Sigmoid colon (tissue), 6 donors: ENCODE measurements at regions not wholly inside any gene's neighbourhood (a gene's known extent, or its start where the extent isn't known, plus 50 kb on each side); places are given as distances from the start of the nearest gene placed in this dataset.

Experiments
- DNase-seq: peaks from one replicate; pipeline ENCODE4 v3.0.0-alpha.2; 2019
- H3K27ac ChIP-seq, 4 donors: fragments of 200-600 bp; sonication (generic); one replicate each; pipeline ENCODE4 v1.5.1; 2016 to 2019; ENCODE audit warnings: mild to moderate bottlenecking in 1 of 4
- H3K27me3 ChIP-seq, 3 donors: fragments of 200-600 bp; sonication (generic); one replicate each; pipeline ENCODE4 v1.5.1; 2019; ENCODE audit warnings: mild to moderate bottlenecking in 1 of 3
- H3K36me3 ChIP-seq, 4 donors: fragments of 200-600 bp; sonication (generic); one replicate each; pipeline ENCODE4 v1.5.1; 2016 to 2019
- H3K4me1 ChIP-seq, 4 donors: fragments of 200-600 bp; sonication (generic); one replicate each; pipeline ENCODE4 v1.5.1; 2017 to 2019
- H3K4me3 ChIP-seq, 4 donors: fragments of 200-600 bp; sonication (generic); one replicate each; pipeline ENCODE4 v1.5.1; 2017 to 2019; ENCODE audit warnings: mild to moderate bottlenecking in 2 of 4, moderate library complexity in 1 of 4
- H3K9me3 ChIP-seq, 4 donors: fragments of 200-600 bp in 3 of 4; sonication (generic) in 3 of 4; one replicate each; pipeline versions ENCODE4 v1.5.1 to v1.6.1; 2013 to 2019
- CTCF ChIP-seq, 4 experiments: fragments of 450-650 bp in 3 of 4; fragments of 200-600 bp in 1 of 4; IDR thresholded peaks; one replicate each; pipeline ENCODE4 v1.5.1; 2016 to 2019; ENCODE audit warnings: antibody characterized with exemption in 4 of 4, mild to moderate bottlenecking in 3 of 4, moderate library complexity in 2 of 4
- EP300 ChIP-seq, 4 donors: sonication (generic); formaldehyde crosslinking; IDR thresholded peaks; one replicate each; pipeline ENCODE4 v1.6.1; 2017; ENCODE audit warnings: antibody characterized with exemption in 4 of 4
- POLR2A ChIP-seq, 2 donors: fragments of 450-650 bp; IDR thresholded peaks; one replicate each; pipeline ENCODE4 v1.6.1; 2016; ENCODE audit warnings: antibody characterized with exemption in 2 of 2, mild to moderate bottlenecking in 2 of 2, moderate library complexity in 2 of 2
- POLR2AphosphoS5 ChIP-seq, 4 donors: sonication (generic); formaldehyde crosslinking; IDR thresholded peaks; one replicate each; pipeline ENCODE4 v1.6.1; 2017; ENCODE audit warnings: antibody characterized with exemption in 4 of 4
- WGBS, 2 donors: extraction: QIAGEN DNeasy Blood & Tissue Kit; methylation state at CpG; one replicate each; pipeline ENCODE4 v1.1.7; 2013; 5-methylcytosine and 5-hydroxymethylcytosine counted together
- intact Hi-C: fragments of 100-400 bp; cut with DNase I; formaldehyde crosslinking; loops from one replicate; pipeline ENCODE4 v1.15.1; 2023
- donor health status: healthy with polysubstance abuse.
- donor health status: healthy.

GRCh38 chr22:35195821-35196220, 61.5 kb upstream of the HMGXB4 start:
- Histone ChIP-seq H3K4me1 (no peaks in the 10 kb centered on the region), H3K9me3 (no peaks in the 10 kb centered on the region), H3K36me3 (no peaks in the 10 kb centered on the region), H3K27me3 (peaks cover 0 to 5% (median 0%) of the 10 kb centered on the region in 3 donors), H3K27ac (no peak overlapping the region), H3K4me3 (no peak overlapping the region)
- no peak for DNase-seq
- TF ChIP-seq POLR2A (IDR thresholded peaks at IDR 0.05) (no peak), POLR2AphosphoS5 (IDR thresholded peaks at IDR 0.05) (no peak)
- 88 to 93% methylated on average over 4 of the region's 4 CpGs for WGBS, 2 donors
- intact Hi-C loops, result no loop called here

- no peak overlapping the region for H3K27ac ChIP-seq
- WGBS, 2 donors, result 72 to 81% methylated on average over 4 of the region's 4 CpGs
- peaks cover 0 to 5% (median 0%) of the 10 kb centered on the region in 3 donors for H3K27me3 ChIP-seq
- no peak for DNase-seq
- TF ChIP-seq POLR2AphosphoS5 (IDR thresholded peaks at IDR 0.05), result no peak
- TF ChIP-seq POLR2A (IDR thresholded peaks at IDR 0.05), result no peak
- no peak for TF ChIP-seq CTCF (IDR thresholded peaks at IDR 0.05)
- no peak for TF ChIP-seq EP300 (IDR thresholded peaks at IDR 0.05)
- no peaks in the 10 kb centered on the region for H3K4me1 ChIP-seq
- no peaks in the 10 kb centered on the region for H3K9me3 ChIP-seq
- H3K4me3 ChIP-seq, result no peak overlapping the region
- intact Hi-C loops, result no loop called here
- no peaks in the 10 kb centered on the region for H3K36me3 ChIP-seq
Observed at GRCh38 chr22:35197071-35197470, 60.2 kb upstream of the HMGXB4 start.

GRCh38 chr22:35197886-35198285, 59.4 kb upstream of the HMGXB4 start:
- intact Hi-C loops, result no loop called here
- no peak for TF ChIP-seq EP300 (IDR thresholded peaks at IDR 0.05)
- TF ChIP-seq POLR2AphosphoS5 (IDR thresholded peaks at IDR 0.05), result no peak
- no peak for TF ChIP-seq POLR2A (IDR thresholded peaks at IDR 0.05)
- no peak for TF ChIP-seq CTCF (IDR thresholded peaks at IDR 0.05)
- no peak overlapping the region for H3K4me3 ChIP-seq
- no peaks in the 10 kb centered on the region for H3K4me1 ChIP-seq
- no peaks in the 10 kb centered on the region for H3K36me3 ChIP-seq
- H3K9me3 ChIP-seq, result no peaks in the 10 kb centered on the region
- no peak overlapping the region for H3K27ac ChIP-seq
- DNase-seq, result no peak
- peaks cover 0 to 5% (median 0%) of the 10 kb centered on the region in 3 donors for H3K27me3 ChIP-seq
- 52 to 63% methylated on average over 3 of the region's 3 CpGs for WGBS, 2 donors

GRCh38 chr22:35198738-35199137, 58.6 kb upstream of the HMGXB4 start:
- WGBS, 2 donors, result 75 to 83% methylated on average over 4 of the region's 4 CpGs
- H3K27me3 ChIP-seq, result peaks cover 0 to 5% (median 0%) of the 10 kb centered on the region in 3 donors
- no peak for DNase-seq
- intact Hi-C loops, result no loop called here
- H3K36me3 ChIP-seq, result no peaks in the 10 kb centered on the region
- TF ChIP-seq CTCF (IDR thresholded peaks at IDR 0.05), result no peak
- no peak overlapping the region for H3K27ac ChIP-seq
- H3K4me3 ChIP-seq, result no peak overlapping the region
- H3K9me3 ChIP-seq, result no peaks in the 10 kb centered on the region
- H3K4me1 ChIP-seq, result no peaks in the 10 kb centered on the region

- no peaks in the 10 kb centered on the region for H3K27me3 ChIP-seq
- H3K4me1 ChIP-seq, result peaks cover 0 to 15% (median 14%) of the 10 kb centered on the region in 4 donors
- H3K9me3 ChIP-seq, result no peaks in the 10 kb centered on the region
- H3K27ac ChIP-seq, result no peak overlapping the region
- no peak for DNase-seq
- intact Hi-C loops, result no loop called here
- H3K4me3 ChIP-seq, result no peak overlapping the region
- TF ChIP-seq POLR2A (IDR thresholded peaks at IDR 0.05), result no peak
- no peaks in the 10 kb centered on the region for H3K36me3 ChIP-seq
Observed at GRCh38 chr22:35202376-35202775, 54.9 kb upstream of the HMGXB4 start.

- WGBS, 2 donors, result 86 to 89% methylated on average over 2 of the region's 2 CpGs
- intact Hi-C loops, result no loop called here
- no peak for TF ChIP-seq CTCF (IDR thresholded peaks at IDR 0.05)
- no peak for TF ChIP-seq POLR2A (IDR thresholded peaks at IDR 0.05)
- TF ChIP-seq EP300 (IDR thresholded peaks at IDR 0.05), result no peak
- TF ChIP-seq POLR2AphosphoS5 (IDR thresholded peaks at IDR 0.05), result no peak
Observed at GRCh38 chr22:35203583-35203982, 53.7 kb upstream of the HMGXB4 start.

More at GRCh38 chr22:35203583-35203982, 53.7 kb upstream of the HMGXB4 start:
- no peaks in the 10 kb centered on the region for H3K36me3 ChIP-seq
- no peak overlapping the region for H3K27ac ChIP-seq
- no peaks in the 10 kb centered on the region for H3K27me3 ChIP-seq
- no peaks in the 10 kb centered on the region for H3K9me3 ChIP-seq
- DNase-seq, result no peak
- no peak overlapping the region for H3K4me3 ChIP-seq
- H3K4me1 ChIP-seq, result peaks cover 0 to 15% (median 14%) of the 10 kb centered on the region in 4 donors
